ENCODE measurements at regions not wholly inside any gene's neighbourhood (a gene's known extent, or its start where the extent isn't known, plus 50 kb on each side); places are given as distances from the start of the nearest gene placed in this dataset.

GRCh38 chr5:6867712-6868111 is 154.5 kb downstream of the TENT4A start:
- Histone ChIP-seq H3K9me1 (ENCODE audit: insufficient read depth, low read length) (no peaks in the 10 kb centered on the region), H3K27ac (ENCODE audit: insufficient read depth, low read length) (no peak overlapping the region), H3K56ac (ENCODE audit: extremely low read depth, insufficient read depth, low read length) (no peak overlapping the region), H3K4me3 (ENCODE audit: insufficient read depth, low read depth, low read length) (no peak overlapping the region), H3K27me3 (ENCODE audit: control insufficient read depth, insufficient read depth, low read length) (no peaks in the 10 kb centered on the region), H3K4ac (ENCODE audit: low read depth, low read length) (no peak overlapping the region), H2AK5ac (ENCODE audit: low read depth, low read length) (no peak overlapping the region), H4K5ac (ENCODE audit: low read depth, low read length) (no peak overlapping the region), H3K4me2 (ENCODE audit: low read depth, low read length) (no peak overlapping the region), H3K79me1 (ENCODE audit: low read depth in 1 of 2, low read length in 2 of 2) (no peaks in the 10 kb centered on the region), H2BK120ac (ENCODE audit: low read depth, low read length) (no peak overlapping the region), H2AK9ac (replicated peaks; ENCODE audit: low read depth, low read length, poor library complexity) (no peak overlapping the region), H2AFZ (replicated peaks; ENCODE audit: low read length, poor library complexity) (no peak overlapping the region), H3K4me1 (ENCODE audit: control insufficient read depth, insufficient read depth, low read length) (no peaks in the 10 kb centered on the region), H3K18ac (ENCODE audit: low read depth, low read length) (no peak overlapping the region), H3K14ac (replicated peaks; ENCODE audit: low read depth, low read length) (no peak overlapping the region), H3K23ac (ENCODE audit: low read depth, low read length) (no peak overlapping the region), H2BK15ac (ENCODE audit: low read depth, low read length) (no peak overlapping the region), H3K9me3 (ENCODE audit: control insufficient read depth, insufficient read depth, low read length) (peaks cover 6% of the 10 kb centered on the region), H4K8ac (ENCODE audit: low read depth in 2 of 2, low read length in 2 of 2) (no peak overlapping the region), H3K9ac (ENCODE audit: low read depth, low read length) (no peak overlapping the region), H4K91ac (ENCODE audit: insufficient read depth, low read depth, low read length) (no peak overlapping the region), H4K20me1 (ENCODE audit: insufficient read depth, low read length) (no peaks in the 10 kb centered on the region), H2BK20ac (ENCODE audit: low read depth, low read length) (no peak overlapping the region), H3K36me3 (ENCODE audit: control insufficient read depth, insufficient read depth, low read length) (no peaks in the 10 kb centered on the region), H2BK5ac (ENCODE audit: low read depth, low read length, poor library complexity, severe bottlenecking) (no peak overlapping the region)
- ATAC-seq (ENCODE audit: low read depth) (no peak), DNase-seq (no peak)
- in situ Hi-C loops (cut with MboI; ENCODE audit: low sequenced_read_pairs) (no loop called here), dilution Hi-C loops (cut with HindIII; ENCODE audit: low sequenced_read_pairs, unreplicated experiment) (no loop called here), intact Hi-C loops (cut with micrococcal nuclease) (no loop called here)
- ChIA-PET POLR2A (ENCODE audit: unreplicated experiment) (no interaction called here), CTCF (no interaction called here)
- TF ChIP-seq BHLHE40 (IDR thresholded peaks at IDR 0.05; ENCODE audit: low read depth, low read length): no peak
- TF ChIP-seq, protein P1, sequence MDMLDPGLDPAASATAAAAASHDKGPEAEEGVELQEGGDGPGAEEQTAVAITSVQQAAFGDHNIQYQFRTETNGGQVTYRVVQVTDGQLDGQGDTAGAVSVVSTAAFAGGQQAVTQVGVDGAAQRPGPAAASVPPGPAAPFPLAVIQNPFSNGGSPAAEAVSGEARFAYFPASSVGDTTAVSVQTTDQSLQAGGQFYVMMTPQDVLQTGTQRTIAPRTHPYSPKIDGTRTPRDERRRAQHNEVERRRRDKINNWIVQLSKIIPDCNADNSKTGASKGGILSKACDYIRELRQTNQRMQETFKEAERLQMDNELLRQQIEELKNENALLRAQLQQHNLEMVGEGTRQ (IDR thresholded peaks at IDR 0.05; ENCODE audit: low read depth, low read length): no peak
- TF ChIP-seq MXI1 (IDR thresholded peaks at IDR 0.05; ENCODE audit: borderline replicate concordance, low read depth, low read length): no peak
- TF ChIP-seq MAFK (IDR thresholded peaks at IDR 0.05; ENCODE audit: low read depth, low read length): no peak
- TF ChIP-seq CHD1 (IDR thresholded peaks at IDR 0.05; ENCODE audit: low read depth, low read length): no peak
- no peak for TF ChIP-seq RAD21 (IDR thresholded peaks at IDR 0.05; ENCODE audit: low read length)
- no peak for TF ChIP-seq NFE2L2 (IDR thresholded peaks at IDR 0.05; ENCODE audit: low read depth, low read length)
- TF ChIP-seq POLR2A (IDR thresholded peaks at IDR 0.05; ENCODE audit: low read depth, low read length): no peak
- no peak for TF ChIP-seq CEBPB (IDR thresholded peaks at IDR 0.05; ENCODE audit: low read depth, low read length)
- no peak for TF ChIP-seq RFX5 (IDR thresholded peaks at IDR 0.05; ENCODE audit: low read depth, low read length)
- TF ChIP-seq MAZ (IDR thresholded peaks at IDR 0.05; ENCODE audit: borderline replicate concordance, low read depth, low read length): no peak
- TF ChIP-seq FOS (IDR thresholded peaks at IDR 0.05; ENCODE audit: low read depth, low read length): no peak
- TF ChIP-seq SMC3 (IDR thresholded peaks at IDR 0.05; ENCODE audit: low read depth, low read length): no peak
- no TSS peak for BruUV-seq (replicated peaks)
- whole genome bisulfite sequencing, 2 experiments (ENCODE audit: extremely low coverage in 2 of 2, insufficient read length in 1 of 2): 81% methylated on average over 6 of the region's 6 CpGs; no CpG with 5 or more reads in 1 of the 2 experiments

All from IMR-90 (cell line).